MM.1S (cell line): ENCODE measurements at regions not wholly inside any gene's neighbourhood (a gene's known extent, or its start where the extent isn't known, plus 50 kb on each side); places are given as distances from the start of the nearest gene placed in this dataset.

ENCODE experiments used
- DNase-seq: peaks from one replicate; pipeline ENCODE4 v3.0.0-alpha.2; 2015
- H2AFZ ChIP-seq: fragments of 300-600 bp; sonication (generic); 2 replicates; pipeline ENCODE4 v1.6.0; 2016; ENCODE audit warnings: antibody characterized with exemption, low read length
- H3F3A ChIP-seq: fragments of 300-600 bp; sonication (generic); 2 replicates; pipeline ENCODE4 v1.6.1; 2016; ENCODE audit warnings: mild to moderate bottlenecking, antibody characterized with exemption, low read length, moderate library complexity, mixed read lengths; ENCODE audit not compliant: insufficient read depth
- H3K27ac ChIP-seq: fragments of 300-600 bp; sonication (generic); 2 replicates; pipeline ENCODE4 v1.5.1; 2016; ENCODE audit warnings: mild to moderate bottlenecking, low read length
- H3K27me3 ChIP-seq: fragments of 300-600 bp; sonication (generic); replicated peaks from 2 replicates; pipeline ENCODE4 v1.6.0; 2016; ENCODE audit warnings: low read length; ENCODE audit not compliant: insufficient read depth
- H3K36me3 ChIP-seq: fragments of 300-600 bp; sonication (generic); replicated peaks from 2 replicates; pipeline ENCODE4 v1.6.1; 2016; ENCODE audit warnings: mild to moderate bottlenecking, low read length, mixed read lengths; ENCODE audit not compliant: insufficient read depth
- H3K4me1 ChIP-seq: fragments of 300-600 bp; sonication (generic); 2 replicates; pipeline ENCODE4 v1.6.1; 2016; ENCODE audit warnings: low read length, mixed read lengths
- H3K4me2 ChIP-seq: fragments of 300-600 bp; sonication (generic); 2 replicates; pipeline ENCODE4 v1.6.0; 2016; ENCODE audit warnings: low read depth, low read length
- H3K4me3 ChIP-seq: fragments of 300-600 bp; sonication (generic); 2 replicates; pipeline ENCODE4 v1.5.1; 2016; ENCODE audit warnings: low read length, mixed read lengths
- H3K79me2 ChIP-seq: fragments of 300-600 bp; sonication (generic); 2 replicates; pipeline ENCODE4 v1.6.1; 2016; ENCODE audit warnings: mixed run types, low read length, mixed read lengths
- H3K9ac ChIP-seq: fragments of 300-600 bp; sonication (generic); 2 replicates; pipeline ENCODE4 v1.6.1; 2016; ENCODE audit warnings: low read length, mixed read lengths
- H3K9me2 ChIP-seq: fragments of 300-600 bp; sonication (generic); replicated peaks from 2 replicates; pipeline ENCODE4 v1.6.1; 2016; ENCODE audit warnings: mild to moderate bottlenecking, low read length, mixed read lengths; ENCODE audit not compliant: insufficient read depth
- H3K9me3 ChIP-seq: fragments of 300-600 bp; sonication (generic); replicated peaks from 2 replicates; pipeline ENCODE4 v1.6.1; 2016; ENCODE audit warnings: mild to moderate bottlenecking, low read length, mixed read lengths; ENCODE audit not compliant: insufficient read depth
- H4K20me1 ChIP-seq: fragments of 300-600 bp; sonication (generic); 2 replicates; pipeline ENCODE4 v1.6.1; 2016; ENCODE audit warnings: mild to moderate bottlenecking, low read length, moderate library complexity, mixed read lengths; ENCODE audit not compliant: insufficient read depth
- CTCF ChIP-seq: fragments of 300-600 bp; sonication (generic); IDR thresholded peaks from 2 replicates; pipeline ENCODE4 v1.5.1; 2016; ENCODE audit warnings: antibody characterized with exemption, low read length, mixed read lengths
- EZH2 ChIP-seq: fragments of 300-600 bp; sonication (generic); optimal IDR thresholded peaks from 2 replicates; pipeline ENCODE3; 2017; ENCODE audit warnings: low read depth, mild to moderate bottlenecking, antibody characterized with exemption, low read length, mixed read lengths
- EZH2phosphoT487 ChIP-seq: fragments of 300-600 bp; sonication (generic); IDR thresholded peaks from 2 replicates; pipeline ENCODE4 v1.6.1; 2018; ENCODE audit warnings: antibody characterized with exemption, low read length

- H3K9me3 ChIP-seq: no peaks in the 10 kb centered on the region; the same call in 1 of the 2 replicates
- H3K9me2 ChIP-seq: no peaks in the 10 kb centered on the region
- TF ChIP-seq EZH2phosphoT487 (no peak), EZH2 (no peak), CTCF (no peak)
- no peaks in the 10 kb centered on the region for H3K36me3 ChIP-seq
- peaks cover 10% of the 10 kb centered on the region for H3K4me1 ChIP-seq
- no peak overlapping the region for H2AFZ ChIP-seq
- DNase-seq: no peak
- no peaks in the 10 kb centered on the region for H3K27me3 ChIP-seq
- no peak overlapping the region for H3K27ac ChIP-seq
- no peak overlapping the region for H3K4me3 ChIP-seq
- H4K20me1 ChIP-seq: no peaks in the 10 kb centered on the region
- H3K4me2 ChIP-seq: no peak overlapping the region
- H3K79me2 ChIP-seq: no peaks in the 10 kb centered on the region
- peaks cover 5% of the 10 kb centered on the region; the same call in 1 of the 2 replicates for H3F3A ChIP-seq
- no peak overlapping the region for H3K9ac ChIP-seq
These were observed 202.3 kb upstream of the NEIL3 start for GRCh38 chr4:177107288-177107921.

- DNase-seq: peak; percentile 35
- TF ChIP-seq CTCF (peak; percentile 46), EZH2phosphoT487 (no peak)
- no peak overlapping the region for H3K4me2 ChIP-seq
These were observed 201.0 kb upstream of the NEIL3 start for GRCh38 chr4:177108708-177109107.

GRCh38 chr4:177109769-177110168, 199.9 kb upstream of the NEIL3 start:
- Histone ChIP-seq H3K9me3 (no peaks in the 10 kb centered on the region; the same call in 1 of the 2 replicates), H3K79me2 (no peaks in the 10 kb centered on the region), H3K9ac (no peak overlapping the region; the same call in 1 of the 2 replicates), H3K4me2 (peak overlapping the region; percentile 47; the same call in 1 of the 2 replicates), H3K27me3 (no peaks in the 10 kb centered on the region), H3F3A (peaks cover 5% of the 10 kb centered on the region; the same call in 1 of the 2 replicates), H3K4me1 (peaks cover 10% of the 10 kb centered on the region), H3K27ac (peak overlapping the region; percentile 54; the same call in 1 of the 2 replicates), H3K4me3 (no peak overlapping the region), H3K9me2 (no peaks in the 10 kb centered on the region), H4K20me1 (no peaks in the 10 kb centered on the region), H2AFZ (no peak overlapping the region), H3K36me3 (no peaks in the 10 kb centered on the region)
- DNase-seq: peak; percentile 86
- no peak for TF ChIP-seq EZH2
- TF ChIP-seq EZH2phosphoT487: no peak
- no peak for TF ChIP-seq CTCF

More at GRCh38 chr4:177108708-177109107, 201.0 kb upstream of the NEIL3 start:
- H3K27ac ChIP-seq: no peak overlapping the region
- no peaks in the 10 kb centered on the region; the same call in 1 of the 2 replicates for H3K9me3 ChIP-seq
- H3K4me3 ChIP-seq: no peak overlapping the region
- H4K20me1 ChIP-seq: no peaks in the 10 kb centered on the region
- H2AFZ ChIP-seq: no peak overlapping the region
- no peak overlapping the region for H3K9ac ChIP-seq
- H3K27me3 ChIP-seq: no peaks in the 10 kb centered on the region
- H3K9me2 ChIP-seq: no peaks in the 10 kb centered on the region
- peaks cover 10% of the 10 kb centered on the region for H3K4me1 ChIP-seq
- no peaks in the 10 kb centered on the region for H3K79me2 ChIP-seq
- H3F3A ChIP-seq: peaks cover 5% of the 10 kb centered on the region; the same call in 1 of the 2 replicates
- no peaks in the 10 kb centered on the region for H3K36me3 ChIP-seq
